B cell (primary cell): ENCODE measurements at regions not wholly inside any gene's neighbourhood (a gene's known extent, or its start where the extent isn't known, plus 50 kb on each side); places are given as distances from the start of the nearest gene placed in this dataset.

Experiments used
- EZH2 ChIP-seq: IDR thresholded peaks from 2 replicates; pipeline ENCODE4 v1.6.1; 2012; ENCODE audit warnings: borderline replicate concordance, low read depth, mild to moderate bottlenecking, moderate library complexity, low read length; ENCODE audit not compliant: insufficient read depth, poor library complexity, severe bottlenecking
- TF ChIP-seq, protein P1 (sequence below): fragments of 200-600 bp; IDR thresholded peaks from one replicate; pipeline ENCODE4 v1.8.0; 2022; ENCODE audit warnings: antibody characterized with exemption, mild to moderate bottlenecking

DNA sequence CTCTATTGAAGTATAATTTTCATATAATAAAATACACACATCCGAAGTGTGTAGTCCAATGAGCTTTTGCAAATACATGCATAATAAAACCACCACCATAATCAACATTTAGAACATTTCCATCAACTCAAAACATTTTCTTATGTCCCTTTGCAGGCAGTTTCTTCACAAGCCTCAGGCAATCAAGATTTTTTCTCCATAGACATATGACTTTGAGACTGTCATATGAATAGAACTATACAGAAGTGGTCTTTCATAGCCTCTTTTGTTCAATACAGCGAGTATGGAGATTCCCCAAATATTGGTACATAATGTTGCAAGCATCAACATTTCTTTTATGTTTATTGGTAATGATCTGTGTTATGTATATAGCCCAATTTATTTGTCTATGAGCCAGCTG lies 983.2 kb downstream of the CDH11 start:
- TF ChIP-seq, protein P1, sequence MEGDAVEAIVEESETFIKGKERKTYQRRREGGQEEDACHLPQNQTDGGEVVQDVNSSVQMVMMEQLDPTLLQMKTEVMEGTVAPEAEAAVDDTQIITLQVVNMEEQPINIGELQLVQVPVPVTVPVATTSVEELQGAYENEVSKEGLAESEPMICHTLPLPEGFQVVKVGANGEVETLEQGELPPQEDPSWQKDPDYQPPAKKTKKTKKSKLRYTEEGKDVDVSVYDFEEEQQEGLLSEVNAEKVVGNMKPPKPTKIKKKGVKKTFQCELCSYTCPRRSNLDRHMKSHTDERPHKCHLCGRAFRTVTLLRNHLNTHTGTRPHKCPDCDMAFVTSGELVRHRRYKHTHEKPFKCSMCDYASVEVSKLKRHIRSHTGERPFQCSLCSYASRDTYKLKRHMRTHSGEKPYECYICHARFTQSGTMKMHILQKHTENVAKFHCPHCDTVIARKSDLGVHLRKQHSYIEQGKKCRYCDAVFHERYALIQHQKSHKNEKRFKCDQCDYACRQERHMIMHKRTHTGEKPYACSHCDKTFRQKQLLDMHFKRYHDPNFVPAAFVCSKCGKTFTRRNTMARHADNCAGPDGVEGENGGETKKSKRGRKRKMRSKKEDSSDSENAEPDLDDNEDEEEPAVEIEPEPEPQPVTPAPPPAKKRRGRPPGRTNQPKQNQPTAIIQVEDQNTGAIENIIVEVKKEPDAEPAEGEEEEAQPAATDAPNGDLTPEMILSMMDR: no peak
- no peak for TF ChIP-seq EZH2
